H9 (cell line): ENCODE measurements at regions not wholly inside any gene's neighbourhood (a gene's known extent, or its start where the extent isn't known, plus 50 kb on each side); places are given as distances from the start of the nearest gene placed in this dataset.

Source experiments
- DNase-seq: peaks from one replicate; pipeline ENCODE4 v3.0.0-alpha.2; 2017
- H2AFZ ChIP-seq: one replicate; pipeline ENCODE4 v1.6.1; 2013; ENCODE audit warnings: mild to moderate bottlenecking, low read length, control low read depth, moderate library complexity
- H2AK5ac ChIP-seq: 2 replicates; pipeline ENCODE4 v1.6.1; 2013; ENCODE audit warnings: low read length, control low read depth, mixed read lengths; ENCODE audit not compliant: insufficient read length
- H2BK120ac ChIP-seq: one replicate; pipeline ENCODE4 v1.6.1; 2013; ENCODE audit warnings: low read depth, mild to moderate bottlenecking, low read length, control low read depth, inconsistent platforms; ENCODE audit not compliant: poor library complexity, severe bottlenecking
- H2BK12ac ChIP-seq: 2 replicates; pipeline ENCODE4 v1.6.1; 2013; ENCODE audit warnings: low read length, control low read depth, mixed read lengths, low read depth; ENCODE audit not compliant: insufficient read length
- H2BK15ac ChIP-seq: 2 replicates; pipeline ENCODE4 v1.6.1; 2013; ENCODE audit warnings: low read depth, low read length, control low read depth
- H2BK20ac ChIP-seq: one replicate; pipeline ENCODE4 v1.6.1; 2013; ENCODE audit warnings: low read depth, mild to moderate bottlenecking, low read length, control low read depth, inconsistent platforms; ENCODE audit not compliant: poor library complexity, severe bottlenecking
- H2BK5ac ChIP-seq: 2 replicates; pipeline ENCODE4 v1.6.1; 2013; ENCODE audit warnings: low read length, control low read depth, mixed read lengths; ENCODE audit not compliant: insufficient read length
- H3K14ac ChIP-seq: 2 replicates; pipeline ENCODE4 v1.6.1; 2013; ENCODE audit warnings: low read length, control low read depth; ENCODE audit not compliant: insufficient read depth
- H3K18ac ChIP-seq: 2 replicates; pipeline ENCODE4 v1.6.1; 2013; ENCODE audit warnings: low read depth, mild to moderate bottlenecking, mixed read lengths, low read length, control low read depth; ENCODE audit not compliant: insufficient read length
- H3K23ac ChIP-seq: 2 replicates; pipeline ENCODE4 v1.6.1; 2013; ENCODE audit warnings: low read length, control low read depth, mixed read lengths, low read depth; ENCODE audit not compliant: insufficient read length
- H3K23me2 ChIP-seq: 2 replicates; pipeline ENCODE4 v1.6.1; 2013; ENCODE audit warnings: low read depth, mild to moderate bottlenecking, mixed read lengths, low read length, control low read depth; ENCODE audit not compliant: insufficient read length, poor library complexity, severe bottlenecking
- H3K27ac ChIP-seq: 2 replicates; pipeline ENCODE4 v1.5.1; 2013; ENCODE audit warnings: low read length, control low read depth, mixed read lengths, low read depth; ENCODE audit not compliant: insufficient read length
- H3K27me3 ChIP-seq: 2 replicates; pipeline ENCODE4 v1.6.1; 2013; ENCODE audit warnings: low read length, control low read depth, inconsistent platforms; ENCODE audit not compliant: insufficient read depth
- H3K4ac ChIP-seq: 2 replicates; pipeline ENCODE4 v1.6.1; 2013; ENCODE audit warnings: low read depth, mild to moderate bottlenecking, control low read depth, inconsistent platforms, low read length, moderate library complexity
- H3K4me1 ChIP-seq: 2 replicates; pipeline ENCODE4 v1.6.1; 2013; ENCODE audit warnings: low read length, control low read depth, inconsistent platforms; ENCODE audit not compliant: insufficient read depth
- H3K4me2 ChIP-seq: 2 replicates; pipeline ENCODE4 v1.6.1; 2013; ENCODE audit warnings: low read length, control low read depth, mixed read lengths; ENCODE audit not compliant: insufficient read length, insufficient read depth
- H3K56ac ChIP-seq: 2 replicates; pipeline ENCODE4 v1.6.1; 2013; ENCODE audit warnings: low read depth, mild to moderate bottlenecking, mixed read lengths, low read length, control low read depth; ENCODE audit not compliant: insufficient read length
- H3K79me1 ChIP-seq: 2 replicates; pipeline ENCODE4 v1.6.1; 2013; ENCODE audit warnings: low read depth, mild to moderate bottlenecking, moderate library complexity, low read length, control low read depth, inconsistent platforms; ENCODE audit not compliant: insufficient read depth, poor library complexity, severe bottlenecking
- H3K79me2 ChIP-seq: 2 replicates; pipeline ENCODE4 v1.6.1; 2013; ENCODE audit warnings: low read length, control low read depth, inconsistent platforms; ENCODE audit not compliant: insufficient read depth
- H3K9ac ChIP-seq: 2 replicates; pipeline ENCODE4 v1.6.1; 2013; ENCODE audit warnings: low read length, control low read depth, mixed read lengths; ENCODE audit not compliant: insufficient read length; ENCODE audit errors: extremely low read depth
- H3K9me3 ChIP-seq: one replicate; pipeline ENCODE4 v1.6.1; 2013; ENCODE audit warnings: low read depth, low read length, inconsistent platforms; ENCODE audit not compliant: control insufficient read depth
- H3T11ph ChIP-seq: one replicate; pipeline ENCODE4 v1.6.1; 2013; ENCODE audit warnings: mild to moderate bottlenecking, low read length, control low read depth, inconsistent platforms
- H4K20me1 ChIP-seq: one replicate; pipeline ENCODE4 v1.6.1; 2013; ENCODE audit not compliant: control insufficient read depth, insufficient read length, insufficient read depth
- H4K5ac ChIP-seq: 2 replicates; pipeline ENCODE4 v1.6.1; 2013; ENCODE audit warnings: low read depth, mild to moderate bottlenecking, mixed read lengths, low read length, control low read depth; ENCODE audit not compliant: insufficient read length
- H4K8ac ChIP-seq: replicated peaks from 2 replicates; pipeline ENCODE4 v1.6.1; 2013; ENCODE audit warnings: low read length, control low read depth, mixed read lengths, low read depth; ENCODE audit not compliant: insufficient read length
- H4K91ac ChIP-seq: 2 replicates; pipeline ENCODE4 v1.6.1; 2013; ENCODE audit warnings: low read depth, mild to moderate bottlenecking, moderate library complexity, mixed read lengths, low read length, control low read depth; ENCODE audit not compliant: insufficient read length
- H3K27ac Mint-ChIP-seq, 3 experiments: 2 replicates in 2 of 3; 3 replicates in 1 of 3; pipeline ENCODE4 v1.8.0; 2020 to 2021; ENCODE audit warnings: mixed read lengths in 3 of 3, mild to moderate bottlenecking in 1 of 3, moderate library complexity in 1 of 3
- H3K27me3 Mint-ChIP-seq: 2 replicates; pipeline ENCODE4 v1.8.0; 2021; ENCODE audit warnings: low read depth, mild to moderate bottlenecking, moderate library complexity, mixed read lengths
- H3K36me3 Mint-ChIP-seq, 3 experiments: 2 replicates in 2 of 3; 3 replicates in 1 of 3; pipeline ENCODE4 v1.8.0; 2020 to 2021; ENCODE audit warnings: low read depth in 3 of 3, mixed read lengths in 3 of 3; ENCODE audit not compliant: insufficient read depth in 1 of 3
- H3K4me1 Mint-ChIP-seq, 2 experiments: 2 replicates each; pipeline ENCODE4 v1.8.0; 2020; ENCODE audit warnings: mixed read lengths in 2 of 2
- H3K4me3 Mint-ChIP-seq, 2 experiments: 2 replicates in 1 of 2; 3 replicates in 1 of 2; pipeline ENCODE4 v1.8.0; 2020 to 2021; ENCODE audit warnings: mild to moderate bottlenecking in 2 of 2, mixed read lengths in 2 of 2, moderate library complexity in 1 of 2
- H3K9me3 Mint-ChIP-seq, 2 experiments: 2 replicates in 1 of 2; 3 replicates in 1 of 2; pipeline ENCODE4 v1.8.0; 2020; ENCODE audit warnings: mild to moderate bottlenecking in 2 of 2, mixed read lengths in 2 of 2, moderate library complexity in 1 of 2
- WGBS: extraction: QIAGEN DNeasy Blood & Tissue Kit; methylation state at CpG from one replicate; pipeline ENCODE4 v1.1.7; 2013; ENCODE audit warnings: missing lambda C conversion rate, low lambda C conversion rate, mixed read lengths; ENCODE audit not compliant: insufficient read length; ENCODE audit errors: extremely low coverage; 5-methylcytosine and 5-hydroxymethylcytosine counted together
- TF ChIP-seq, protein P1 (sequence below): fragments of 200-600 bp; sonication (generic); conservative IDR thresholded peaks from 3 replicates; pipeline ENCODE4 v1.8.0; 2021; ENCODE audit warnings: antibody characterized with exemption, mild to moderate bottlenecking

- H3K36me3 Mint-ChIP-seq: no peaks in the 10 kb centered on the region
Observed at GRCh38 chr2:160666154-160667060, 172.8 kb upstream of the RBMS1 start.

More at GRCh38 chr2:160666154-160667060, 172.8 kb upstream of the RBMS1 start:
- no peak overlapping the region for H3T11ph ChIP-seq
- no peak for DNase-seq
- no peak overlapping the region for H3K4me2 ChIP-seq
- no peak overlapping the region for H4K91ac ChIP-seq
- no peaks in the 10 kb centered on the region for H3K79me1 ChIP-seq
- H2BK15ac ChIP-seq: no peak overlapping the region
- H3K27ac ChIP-seq: no peak overlapping the region
- peaks cover 1% of the 10 kb centered on the region for H3K23me2 ChIP-seq
- no peak overlapping the region for H4K5ac ChIP-seq
- H2AK5ac ChIP-seq: no peak overlapping the region
- H3K79me2 ChIP-seq: no peaks in the 10 kb centered on the region
- no peak overlapping the region for H2BK5ac ChIP-seq
- H3K27ac Mint-ChIP-seq: no peak overlapping the region
- no peak overlapping the region for H2BK12ac ChIP-seq
- TF ChIP-seq, protein P1, sequence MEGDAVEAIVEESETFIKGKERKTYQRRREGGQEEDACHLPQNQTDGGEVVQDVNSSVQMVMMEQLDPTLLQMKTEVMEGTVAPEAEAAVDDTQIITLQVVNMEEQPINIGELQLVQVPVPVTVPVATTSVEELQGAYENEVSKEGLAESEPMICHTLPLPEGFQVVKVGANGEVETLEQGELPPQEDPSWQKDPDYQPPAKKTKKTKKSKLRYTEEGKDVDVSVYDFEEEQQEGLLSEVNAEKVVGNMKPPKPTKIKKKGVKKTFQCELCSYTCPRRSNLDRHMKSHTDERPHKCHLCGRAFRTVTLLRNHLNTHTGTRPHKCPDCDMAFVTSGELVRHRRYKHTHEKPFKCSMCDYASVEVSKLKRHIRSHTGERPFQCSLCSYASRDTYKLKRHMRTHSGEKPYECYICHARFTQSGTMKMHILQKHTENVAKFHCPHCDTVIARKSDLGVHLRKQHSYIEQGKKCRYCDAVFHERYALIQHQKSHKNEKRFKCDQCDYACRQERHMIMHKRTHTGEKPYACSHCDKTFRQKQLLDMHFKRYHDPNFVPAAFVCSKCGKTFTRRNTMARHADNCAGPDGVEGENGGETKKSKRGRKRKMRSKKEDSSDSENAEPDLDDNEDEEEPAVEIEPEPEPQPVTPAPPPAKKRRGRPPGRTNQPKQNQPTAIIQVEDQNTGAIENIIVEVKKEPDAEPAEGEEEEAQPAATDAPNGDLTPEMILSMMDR: no peak
- no peaks in the 10 kb centered on the region for H3K4me1 ChIP-seq
- no peak overlapping the region for H3K9ac ChIP-seq
- H3K4ac ChIP-seq: no peak overlapping the region
- WGBS: no CpG with 5 or more reads among the region's 5 CpGs
- no peak overlapping the region for H3K14ac ChIP-seq
- no peak overlapping the region for H3K4me3 Mint-ChIP-seq
- H3K18ac ChIP-seq: no peak overlapping the region
- H4K20me1 ChIP-seq: no peaks in the 10 kb centered on the region
- H3K9me3 Mint-ChIP-seq: no peaks in the 10 kb centered on the region
- no peak overlapping the region for H2AFZ ChIP-seq
- no peak overlapping the region for H2BK20ac ChIP-seq
- H3K27me3 Mint-ChIP-seq: no peaks in the 10 kb centered on the region
- H2BK120ac ChIP-seq: no peak overlapping the region
- H3K27me3 ChIP-seq: no peaks in the 10 kb centered on the region
- H3K56ac ChIP-seq: no peak overlapping the region
- no peak overlapping the region for H3K23ac ChIP-seq
- H4K8ac ChIP-seq: no peak overlapping the region
- H3K9me3 ChIP-seq: no peaks in the 10 kb centered on the region
- peaks cover 5 to 7% of the 10 kb centered on the region in 2 experiments; a peak in 2 of 4 replicates for H3K4me1 Mint-ChIP-seq
